GM15510 (cell line): ENCODE measurements at regions not wholly inside any gene's neighbourhood (a gene's known extent, or its start where the extent isn't known, plus 50 kb on each side); places are given as distances from the start of the nearest gene placed in this dataset.

Source experiments
- POLR2A ChIP-seq: IDR thresholded peaks from 3 replicates; pipeline ENCODE4 v1.6.1; 2011; ENCODE audit warnings: borderline replicate concordance; ENCODE audit not compliant: insufficient read length; ENCODE audit errors: extremely low read depth

- no peak for TF ChIP-seq POLR2A
Measured at GRCh38 chr11:19589567-19590260, 122.9 kb upstream of the NAV2 start.

DNA sequence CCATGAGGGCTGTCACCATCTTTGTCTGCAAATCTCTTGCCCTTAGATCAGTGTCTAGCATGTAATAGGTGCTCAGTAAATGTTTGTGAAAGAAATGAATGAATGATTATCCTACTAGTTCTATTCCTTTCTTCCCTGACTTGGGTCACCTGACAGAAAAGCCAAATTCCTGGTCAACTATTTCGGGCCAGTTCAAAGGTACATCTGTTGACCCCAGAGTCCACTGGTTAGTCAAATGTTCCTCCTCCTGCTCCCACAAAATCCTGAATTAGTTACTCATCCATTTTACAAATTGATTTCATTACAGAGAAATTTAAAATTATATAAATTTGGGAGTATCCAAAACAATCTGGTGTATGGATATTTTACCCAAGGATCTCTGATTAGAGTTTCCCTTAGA is 124.7 kb upstream of the NAV2 start:
- TF ChIP-seq POLR2A: no peak

DNA sequence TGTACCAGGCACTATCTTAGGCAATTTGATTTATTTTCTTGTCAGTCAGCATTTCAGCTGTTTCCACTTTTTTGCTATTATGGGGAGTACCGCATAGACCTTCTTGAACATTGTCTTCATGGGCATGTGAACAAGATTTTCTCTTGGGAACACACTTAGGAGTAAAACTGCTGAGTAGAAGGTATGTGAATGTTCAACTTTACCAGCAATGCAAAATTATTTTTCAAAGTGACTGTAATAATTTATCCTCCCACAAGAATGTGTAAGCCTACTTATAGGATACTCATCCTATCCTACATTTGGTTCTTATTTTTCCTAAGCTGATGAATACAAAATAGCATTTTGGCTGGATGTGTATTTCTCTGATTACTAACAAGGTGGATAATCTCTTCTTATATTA is 132.0 kb upstream of the NAV2 start:
- no peak for TF ChIP-seq POLR2A

- TF ChIP-seq POLR2A: no peak
Measured at GRCh38 chr11:19579957-19580356, 132.7 kb upstream of the NAV2 start.

GRCh38 chr11:19578871-19579270 is 133.8 kb upstream of the NAV2 start:
- TF ChIP-seq POLR2A: no peak

- no peak for TF ChIP-seq POLR2A
Measured at GRCh38 chr11:19577976-19578619, 134.5 kb upstream of the NAV2 start.

DNA sequence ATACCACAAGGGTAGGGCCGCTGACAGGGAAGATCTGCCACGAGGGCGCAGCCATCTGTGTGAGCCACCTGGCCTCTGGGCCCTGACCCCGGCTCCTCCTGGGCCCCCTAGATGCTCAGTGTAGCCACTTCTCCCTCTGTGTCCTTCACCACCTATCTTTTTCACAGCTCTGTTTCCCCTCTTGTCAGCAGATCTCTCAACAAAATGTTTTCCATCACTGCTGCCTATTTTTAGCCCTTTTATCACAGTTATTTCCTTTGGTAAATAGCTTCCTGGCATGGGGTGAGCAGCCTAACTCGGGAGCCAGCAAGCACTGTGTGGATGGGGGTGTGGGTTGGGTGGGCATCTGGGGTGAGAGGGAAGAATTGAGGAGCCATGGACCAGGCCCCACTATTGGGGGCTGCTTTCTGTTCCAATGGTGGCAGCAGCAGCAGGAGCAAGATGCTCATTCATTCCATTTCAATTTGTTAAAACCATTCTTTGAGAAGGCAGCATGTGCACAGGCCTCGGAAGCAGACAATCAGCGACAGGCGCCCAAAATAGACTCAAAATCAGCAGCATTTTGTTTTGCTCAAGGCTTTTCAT is 135.2 kb upstream of the NAV2 start:
- no peak for TF ChIP-seq POLR2A

DNA sequence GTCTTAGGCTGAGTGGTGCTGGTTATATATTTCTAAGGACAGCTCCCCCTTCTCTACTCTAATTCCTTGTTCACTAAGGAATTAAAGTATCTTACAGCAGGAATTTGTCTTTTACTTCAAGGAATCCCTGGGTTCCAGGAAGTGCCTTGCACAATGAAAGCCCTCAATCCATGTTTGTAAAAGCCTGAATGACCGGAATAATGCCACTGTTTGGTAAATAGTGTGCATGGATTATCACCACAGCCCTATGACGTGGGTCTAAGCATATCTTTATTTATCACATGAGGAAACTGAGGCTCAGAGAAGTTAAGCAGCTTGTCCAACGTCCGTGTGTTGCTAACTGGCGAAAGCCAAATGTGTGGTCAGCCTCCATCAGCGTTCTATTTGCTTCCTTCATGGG is 135.7 kb upstream of the NAV2 start:
- TF ChIP-seq POLR2A: no peak

DNA sequence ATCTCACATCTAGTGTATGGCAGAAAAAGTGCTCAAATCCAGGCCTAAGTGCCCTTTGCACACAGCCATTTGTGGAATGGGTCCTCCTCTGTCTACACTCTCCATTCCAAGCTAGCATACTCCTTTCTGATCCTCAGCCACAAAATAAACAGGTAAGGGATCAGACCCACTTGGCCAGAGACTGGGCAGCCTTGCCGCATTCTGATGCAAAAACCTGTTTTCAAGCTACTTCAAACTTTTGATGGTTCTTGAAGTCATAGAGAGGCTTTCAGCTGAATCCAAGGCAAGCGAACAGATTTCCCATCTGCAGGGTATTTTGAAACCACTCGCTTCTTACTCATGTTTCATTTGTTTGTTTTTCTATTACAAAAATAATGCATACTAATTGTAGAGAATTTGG is 136.6 kb upstream of the NAV2 start:
- no peak for TF ChIP-seq POLR2A

DNA sequence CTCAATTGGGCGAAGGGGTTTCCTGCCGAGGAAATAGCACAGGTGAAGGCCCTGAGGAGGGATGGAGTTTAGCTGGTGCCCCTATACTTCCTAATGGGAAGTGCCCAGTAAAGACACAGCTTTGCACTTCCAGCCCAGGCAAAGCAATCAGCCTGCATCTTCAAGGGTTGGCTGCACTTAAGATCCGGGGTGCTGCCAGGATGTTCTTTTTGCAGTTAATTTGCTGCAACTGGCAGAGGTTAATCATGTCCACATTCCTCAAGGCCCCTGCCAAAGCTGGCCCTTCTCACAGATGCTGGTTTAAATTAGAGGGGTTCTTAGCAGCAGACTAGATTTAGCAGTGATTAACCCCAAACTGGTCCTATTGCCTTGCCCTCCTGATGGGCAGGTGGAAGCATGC is 137.7 kb upstream of the NAV2 start:
- TF ChIP-seq POLR2A: no peak

DNA sequence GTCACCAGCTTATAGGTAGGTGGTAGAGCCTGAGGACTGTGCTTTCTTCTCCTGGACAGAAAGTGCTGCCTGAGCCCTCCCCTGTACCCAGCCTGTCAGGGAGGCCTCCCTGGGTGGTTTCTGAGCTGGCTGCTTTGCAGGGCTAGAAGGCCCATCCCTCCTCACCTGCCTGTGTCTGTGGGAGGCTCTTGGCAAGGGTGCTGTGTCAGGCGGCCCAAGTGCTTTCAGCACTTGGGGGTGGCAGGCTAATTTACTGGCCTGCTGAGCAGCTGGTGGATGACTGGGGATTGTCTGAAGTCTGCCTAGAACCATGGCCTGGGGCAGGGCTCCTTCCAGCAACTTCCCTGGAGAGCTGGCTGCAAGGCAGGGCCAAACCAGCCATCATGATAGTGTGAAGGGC is 139.0 kb upstream of the NAV2 start:
- no peak for TF ChIP-seq POLR2A

- TF ChIP-seq POLR2A: no peak
Measured at GRCh38 chr11:19571906-19572305, 140.7 kb upstream of the NAV2 start.

- no peak for TF ChIP-seq POLR2A
Measured at GRCh38 chr11:19570889-19571288, 141.7 kb upstream of the NAV2 start.

GRCh38 chr11:19567996-19568395 is 144.6 kb upstream of the NAV2 start:
- no peak for TF ChIP-seq POLR2A

GRCh38 chr11:19566583-19567379 is 145.9 kb upstream of the NAV2 start:
- TF ChIP-seq POLR2A: no peak

GRCh38 chr11:19565639-19566038 is 147.0 kb upstream of the NAV2 start:
- TF ChIP-seq POLR2A: no peak

DNA sequence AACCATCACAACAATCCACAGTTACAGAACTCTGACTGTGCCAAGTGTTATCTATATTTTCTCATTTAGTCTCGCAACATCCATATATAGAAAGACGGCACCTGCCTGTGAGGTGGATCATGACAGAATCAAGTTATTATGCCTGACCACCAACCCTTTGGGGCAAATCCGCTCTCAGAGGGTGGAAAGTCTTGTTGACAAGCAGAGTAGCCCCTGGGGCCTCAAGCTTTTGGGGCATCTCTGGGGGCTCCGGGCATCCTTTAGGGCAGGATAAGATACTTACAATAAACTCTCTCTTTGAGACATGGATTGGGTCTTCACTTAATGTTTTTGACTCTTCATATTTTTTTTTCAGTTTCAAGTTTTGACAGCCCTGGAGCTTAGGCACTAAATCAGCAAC is 150.5 kb upstream of the NAV2 start:
- no peak for TF ChIP-seq POLR2A

- no peak for TF ChIP-seq POLR2A
Measured at GRCh38 chr11:19561011-19561410, 151.6 kb upstream of the NAV2 start.
